Lower leg skin (tissue), 3 donors: ENCODE measurements at regions not wholly inside any gene's neighbourhood (a gene's known extent, or its start where the extent isn't known, plus 50 kb on each side); places are given as distances from the start of the nearest gene placed in this dataset.

Source experiments
- CTCF ChIP-seq, 3 donors: fragments of 450-650 bp; IDR thresholded peaks; one replicate each; pipeline ENCODE4 v1.5.1; 2016; ENCODE audit warnings: antibody characterized with exemption in 3 of 3, mild to moderate bottlenecking in 3 of 3, moderate library complexity in 2 of 3
- POLR2A ChIP-seq, 2 donors: fragments of 450-650 bp; IDR thresholded peaks; one replicate each; pipeline ENCODE4 v1.6.1; 2016 to 2017; ENCODE audit warnings: antibody characterized with exemption in 2 of 2, mild to moderate bottlenecking in 1 of 2, moderate library complexity in 1 of 2

- TF ChIP-seq CTCF (IDR thresholded peaks at IDR 0.05) (no peak), POLR2A (IDR thresholded peaks at IDR 0.05) (no peak)
Observed at GRCh38 chr3:70880421-70880820, 568.0 kb upstream of the MDFIC2 start.
